HG02623 (cell line): ENCODE measurements at regions not wholly inside any gene's neighbourhood (a gene's known extent, or its start where the extent isn't known, plus 50 kb on each side); places are given as distances from the start of the nearest gene placed in this dataset.

Experiments used
- ATAC-seq: cut with Tn5 transposase; IDR thresholded peaks from one replicate; pipeline ENCODE4 v1.9.1; 2021; ENCODE audit warnings: moderate library complexity; ENCODE audit not compliant: unreplicated experiment

DNA sequence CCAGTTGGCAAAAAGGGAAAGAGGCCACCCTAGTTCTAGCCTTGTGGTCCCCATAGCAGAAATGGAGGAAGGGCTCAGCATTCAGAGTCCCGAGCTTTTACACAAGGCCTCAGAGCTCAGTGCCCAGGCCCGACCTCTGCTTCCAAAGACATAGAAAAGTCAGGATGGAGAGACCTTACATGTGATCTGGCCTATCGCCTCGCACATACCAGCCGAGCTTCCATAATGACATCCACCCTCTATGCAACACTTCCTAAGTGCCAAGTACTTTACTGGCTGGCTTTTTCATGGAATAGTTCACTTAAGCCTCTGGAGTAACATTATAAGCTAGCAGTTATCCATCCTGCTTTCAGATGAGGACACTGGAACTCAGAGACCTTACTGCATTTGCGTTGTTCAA, 275.9 kb downstream of the FAM43A start:
- ATAC-seq = no peak

DNA sequence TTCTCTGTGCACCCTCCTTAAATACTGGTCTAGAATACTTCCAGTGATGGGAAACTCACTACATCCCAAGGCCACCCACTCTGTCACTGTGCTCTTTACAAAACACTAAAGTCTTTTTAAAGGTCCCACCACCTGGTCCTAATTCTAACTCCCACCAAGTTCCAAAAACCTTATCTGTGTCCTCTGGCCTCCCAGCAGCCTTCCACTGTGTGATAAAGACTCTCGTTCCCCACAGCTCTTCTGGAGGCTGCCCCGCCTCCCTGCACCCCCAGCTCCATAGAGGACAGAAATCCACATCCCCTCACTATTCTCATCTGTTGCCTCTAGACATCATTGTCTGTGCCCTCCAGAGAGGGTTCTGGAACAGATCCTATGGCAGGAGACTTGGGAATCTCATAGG, 276.4 kb downstream of the FAM43A start:
- ATAC-seq = no peak

DNA sequence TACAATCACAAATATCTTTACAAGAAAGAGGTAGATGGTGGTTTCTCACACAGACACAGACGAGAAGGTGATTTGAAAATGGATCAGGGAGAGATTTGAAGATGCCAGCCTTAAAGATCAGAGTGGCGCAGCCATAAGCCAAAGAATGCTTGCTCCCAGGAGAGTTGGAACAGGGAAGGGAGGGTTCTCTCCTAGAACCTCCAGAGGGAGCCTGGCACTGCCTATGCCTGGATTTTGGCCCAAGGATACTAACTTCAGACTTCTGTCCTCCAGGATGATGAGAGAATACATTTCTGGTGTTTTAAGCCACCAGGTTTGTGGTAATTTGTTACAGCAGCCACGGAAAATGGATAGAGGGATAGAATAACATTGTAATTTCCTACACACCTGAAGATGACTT, 279.1 kb downstream of the FAM43A start:
- no peak for ATAC-seq

DNA sequence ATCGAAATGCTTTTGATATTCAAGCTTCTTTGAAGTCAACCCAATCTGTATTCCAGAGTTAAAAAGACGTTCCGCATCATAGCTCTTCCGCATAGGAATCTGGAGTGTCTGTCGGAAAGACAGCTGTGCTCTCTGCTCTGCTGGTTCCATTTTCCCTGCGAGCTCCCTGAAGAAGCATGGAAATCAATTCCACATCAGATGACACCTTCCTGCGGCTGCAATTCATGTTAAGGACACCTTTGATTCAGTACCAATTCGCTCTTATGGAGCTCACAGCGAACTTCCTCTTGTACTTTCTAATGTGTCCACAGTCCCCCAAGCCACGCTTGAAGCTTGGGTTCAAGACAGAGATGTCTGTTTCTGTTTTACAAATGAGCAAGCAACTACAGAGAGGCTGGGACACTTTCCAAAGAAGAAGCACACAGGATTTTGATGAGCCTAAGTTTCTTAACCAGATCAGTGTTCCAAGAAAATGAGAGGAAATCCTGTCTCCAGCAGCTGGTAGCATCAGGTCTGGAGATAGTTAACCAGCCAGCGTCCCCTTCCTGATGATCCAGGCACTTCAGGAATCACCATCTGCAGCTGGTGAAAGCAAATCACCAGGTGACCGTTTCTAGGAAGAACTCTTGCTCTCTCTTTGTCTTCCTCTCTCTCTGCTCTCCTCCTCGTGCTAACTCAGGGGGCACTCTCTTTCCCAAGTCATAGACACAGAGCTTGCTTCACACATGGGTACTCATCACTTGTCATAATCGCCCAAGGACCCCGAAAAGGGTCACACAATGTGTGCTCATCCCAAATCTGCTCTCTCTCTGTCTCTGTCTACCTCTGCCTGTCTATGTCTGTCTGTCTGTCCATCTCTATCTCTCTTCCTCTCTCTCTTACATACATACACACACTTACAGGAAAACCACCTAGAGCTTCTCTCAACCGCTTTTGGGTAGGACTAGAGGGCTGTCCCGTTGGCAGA, 281.8 kb downstream of the FAM43A start:
- ATAC-seq = no peak

DNA sequence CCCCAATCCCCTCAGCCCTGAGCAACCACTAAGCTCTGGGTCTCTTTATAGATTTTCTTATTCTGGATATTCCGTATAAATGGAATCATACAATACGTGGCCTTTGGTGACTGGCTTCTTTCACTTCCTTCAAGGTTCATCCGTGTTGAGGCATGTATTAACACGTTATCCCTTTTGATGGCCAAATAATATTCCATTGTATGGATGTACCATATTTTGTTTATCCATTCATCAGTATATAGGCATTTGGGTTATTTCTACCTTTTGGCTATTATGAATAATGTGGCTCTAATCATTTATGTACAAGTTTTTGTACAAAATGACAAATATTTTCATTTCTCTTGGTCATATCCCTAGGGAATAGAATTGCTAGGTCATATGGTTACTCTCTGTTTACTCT, 284.4 kb downstream of the FAM43A start:
- no peak for ATAC-seq

DNA sequence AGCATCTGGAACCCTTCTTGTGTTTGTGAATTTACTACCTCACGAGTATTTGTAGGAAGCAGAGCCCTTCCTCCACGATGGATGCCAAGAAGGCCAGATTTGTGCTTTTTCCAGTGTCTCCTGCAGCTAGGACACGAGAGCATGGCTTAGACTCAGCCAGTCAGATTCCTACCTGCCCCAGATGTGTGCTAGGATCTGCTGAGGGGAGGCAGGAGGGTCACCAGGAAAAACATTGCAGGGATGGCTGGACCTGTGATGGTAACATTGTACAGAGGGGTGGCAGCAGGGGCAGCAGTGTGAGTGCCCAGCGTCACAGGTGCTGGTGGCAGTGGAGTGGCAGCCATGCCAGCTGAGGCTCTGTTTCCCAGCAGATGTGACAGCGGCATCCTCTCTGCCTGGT, 285.3 kb downstream of the FAM43A start:
- ATAC-seq = no peak

DNA sequence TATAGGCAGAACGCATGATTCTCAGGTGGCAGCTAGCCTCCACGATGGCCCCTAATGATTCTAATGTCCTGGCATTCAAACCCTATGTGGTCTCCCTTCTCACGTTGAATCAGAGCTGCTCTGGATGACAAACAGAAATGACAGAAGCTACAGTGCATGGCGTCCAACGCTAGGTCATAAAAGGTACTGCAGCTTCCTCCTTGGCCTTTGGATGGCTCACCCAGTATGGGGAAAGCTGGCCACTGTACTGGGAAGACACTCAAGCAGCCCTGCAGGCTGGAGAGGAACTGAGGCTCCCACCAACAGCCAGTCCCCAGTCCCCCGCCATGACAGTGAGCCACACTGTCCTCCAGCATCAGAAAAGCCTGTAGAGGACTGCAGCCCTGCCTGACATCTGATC, 286.3 kb downstream of the FAM43A start:
- no peak for ATAC-seq

DNA sequence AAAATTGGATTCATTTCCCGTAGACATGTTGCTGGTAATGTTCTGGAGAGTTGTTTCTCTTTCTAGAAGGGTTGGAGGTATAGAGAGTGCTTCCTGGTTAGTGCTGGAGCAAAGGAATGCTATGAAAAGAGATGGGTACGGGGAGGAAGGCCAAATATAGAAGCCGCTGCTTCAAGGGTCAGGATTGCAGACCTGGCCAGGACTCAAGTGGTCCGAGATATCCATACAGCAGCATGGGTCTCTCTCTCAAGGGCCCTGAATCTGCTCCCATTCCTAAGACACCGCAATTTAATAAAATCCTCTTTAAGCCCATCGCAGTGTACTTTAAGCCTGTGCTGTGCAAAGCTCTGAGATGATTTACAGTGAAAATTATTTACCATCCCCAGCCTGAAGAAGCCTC, 287.0 kb downstream of the FAM43A start:
- ATAC-seq = no peak

DNA sequence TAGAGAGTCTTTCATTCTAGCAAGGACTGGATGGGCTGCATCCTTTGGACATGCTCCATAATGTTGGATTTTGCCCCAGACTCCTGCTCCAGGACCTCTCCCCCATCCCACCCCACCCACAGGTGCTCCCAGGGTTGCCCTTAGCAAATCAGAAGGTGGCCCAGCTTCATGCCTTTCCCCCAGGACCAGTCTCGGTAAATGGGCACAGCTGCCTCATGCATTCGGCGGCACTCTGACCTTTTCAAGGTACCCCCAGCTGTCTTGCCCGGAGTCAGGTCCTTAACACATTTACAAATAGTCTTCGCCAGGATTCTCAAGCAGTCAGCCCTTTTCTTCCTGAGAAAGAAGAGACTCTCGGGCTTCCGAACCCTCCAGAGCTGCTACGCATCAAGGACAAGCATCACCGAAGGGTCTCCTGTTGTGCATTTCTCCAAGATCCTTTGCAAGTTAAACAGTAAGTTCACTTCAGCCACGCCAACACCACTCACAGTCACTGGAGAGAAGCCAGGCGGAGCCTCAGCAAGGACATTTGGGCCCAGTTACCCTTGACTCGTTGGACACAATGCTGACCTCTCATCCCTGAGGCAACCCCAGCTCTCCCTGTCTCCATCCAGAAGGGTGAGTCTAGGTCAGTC, 287.8 kb downstream of the FAM43A start:
- ATAC-seq = no peak

DNA sequence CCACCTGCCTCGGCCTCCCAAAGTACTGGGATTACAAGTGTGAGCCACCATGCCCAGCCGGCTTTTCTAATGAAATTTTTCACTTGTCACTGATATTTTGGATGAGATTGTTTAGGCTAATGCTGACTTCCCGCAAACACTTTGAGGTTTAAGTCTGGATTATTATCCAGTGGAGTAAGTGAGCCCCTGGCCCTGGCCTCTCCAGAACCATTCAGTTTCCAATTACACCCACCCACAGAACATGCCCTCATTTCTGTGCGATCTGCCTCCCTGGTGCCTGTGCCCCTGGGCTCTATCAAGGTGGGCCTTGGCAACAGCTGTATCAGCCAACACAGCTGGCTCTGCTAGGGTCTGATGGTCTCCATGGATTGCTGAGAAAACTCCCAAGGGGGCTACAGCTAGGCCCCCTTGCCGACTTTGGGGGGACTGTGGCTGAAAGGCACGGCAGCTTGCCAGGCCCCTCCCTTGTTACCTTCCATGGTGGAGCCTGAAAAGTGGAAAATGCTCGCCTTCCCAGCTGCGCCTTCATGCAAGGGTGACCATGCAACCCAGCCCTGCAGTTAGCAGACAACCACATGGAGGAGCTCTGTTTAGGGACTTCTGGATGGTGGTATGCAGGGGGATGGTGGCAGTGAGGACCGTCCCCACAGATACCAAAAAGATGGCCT, 288.9 kb downstream of the FAM43A start:
- ATAC-seq = no peak

DNA sequence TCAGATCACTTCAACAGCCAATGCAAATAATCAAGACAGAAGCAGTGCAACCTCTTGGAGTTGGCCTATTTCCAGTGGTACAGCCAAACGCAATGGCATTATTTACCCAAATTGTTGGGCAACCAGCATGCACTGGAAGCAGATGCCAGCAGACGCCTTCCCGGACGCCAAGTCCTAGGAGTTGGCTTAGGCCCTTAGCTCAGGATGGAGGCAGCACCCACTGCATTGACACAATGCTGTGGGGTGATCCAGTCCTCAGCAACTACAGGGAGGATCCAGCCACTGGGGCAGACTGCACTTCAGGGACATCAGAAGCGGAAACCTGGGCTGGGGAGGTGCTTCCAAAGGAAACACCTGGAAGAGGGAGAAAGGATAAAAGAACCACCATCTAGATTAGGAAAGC, 290.4 kb downstream of the FAM43A start:
- ATAC-seq = no peak

DNA sequence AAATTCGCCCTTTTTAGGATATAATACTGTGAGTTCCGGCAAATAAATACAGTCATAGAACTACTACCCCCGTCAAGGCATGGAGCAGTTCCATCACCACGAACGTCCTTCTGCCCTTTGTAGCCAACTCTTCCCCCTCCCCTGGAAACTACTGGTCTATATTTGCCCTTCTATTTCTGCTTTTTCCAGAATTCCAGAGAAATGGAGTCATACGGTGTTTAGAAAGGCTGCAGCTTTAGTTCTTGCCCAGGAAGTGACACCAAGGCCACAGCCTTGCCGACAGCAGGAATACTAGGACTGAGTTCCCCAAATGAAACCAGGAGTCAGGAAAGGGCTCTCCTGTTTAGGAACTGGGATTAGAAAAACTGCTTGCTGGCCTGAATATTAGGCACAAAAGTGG, 291.2 kb downstream of the FAM43A start:
- ATAC-seq = no peak

DNA sequence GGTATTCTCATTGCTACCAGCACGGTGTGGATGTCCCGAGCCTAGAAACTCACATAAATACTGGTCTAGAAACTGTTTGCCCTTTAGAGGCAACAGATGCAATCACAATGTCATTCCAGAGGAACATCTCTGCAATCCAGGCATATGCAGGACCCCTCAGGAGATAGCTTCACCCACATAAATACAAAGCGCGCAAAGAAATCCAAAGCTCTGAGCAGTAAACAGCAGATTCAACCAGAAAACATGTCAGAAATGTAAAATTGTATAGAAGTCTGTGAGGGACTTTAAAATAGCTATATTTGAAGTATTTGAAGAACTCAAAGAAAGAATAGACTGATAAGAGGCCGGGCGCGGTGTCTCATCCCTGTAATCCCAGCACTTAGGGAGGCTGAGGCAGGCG, 291.7 kb downstream of the FAM43A start:
- ATAC-seq = no peak

DNA sequence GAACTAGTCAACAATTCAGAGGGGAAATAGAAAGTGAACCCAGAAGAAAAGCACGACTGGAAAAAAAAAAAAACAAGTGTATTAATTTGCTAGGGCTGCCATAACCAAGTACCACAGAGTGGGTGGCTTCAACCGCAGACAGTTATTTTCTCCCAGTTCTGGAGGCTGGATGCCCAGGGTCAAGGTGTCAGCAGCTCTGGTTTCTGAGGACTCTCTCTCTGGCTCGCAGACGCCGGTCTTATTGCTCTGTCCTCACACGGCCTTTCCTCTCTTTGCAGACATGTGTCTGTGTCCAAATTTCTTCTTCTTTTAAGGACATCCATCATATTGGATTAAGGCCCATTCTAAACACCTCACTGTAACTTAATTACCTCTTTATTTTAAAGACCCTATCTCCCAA, 291.8 kb downstream of the XXYLT1 start:
- no peak for ATAC-seq

DNA sequence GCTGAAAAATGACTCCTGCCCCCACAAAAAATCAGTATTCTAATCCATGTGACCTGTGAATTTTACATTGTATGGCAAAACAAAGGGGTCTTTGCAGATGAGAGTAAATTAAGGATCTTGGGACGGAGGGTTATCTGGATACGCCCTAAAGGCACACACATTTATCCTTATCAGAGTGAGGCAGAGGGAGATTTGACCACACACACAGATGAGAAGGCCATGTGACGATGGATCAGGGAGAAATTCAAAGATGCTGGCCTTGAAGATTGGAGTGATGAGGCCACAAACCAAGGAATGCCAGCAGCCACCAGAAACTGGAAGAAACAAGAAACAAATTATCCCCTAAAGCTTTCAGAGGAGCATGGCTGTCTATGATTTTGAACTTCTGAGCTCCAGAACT, 288.5 kb downstream of the XXYLT1 start:
- no peak for ATAC-seq

DNA sequence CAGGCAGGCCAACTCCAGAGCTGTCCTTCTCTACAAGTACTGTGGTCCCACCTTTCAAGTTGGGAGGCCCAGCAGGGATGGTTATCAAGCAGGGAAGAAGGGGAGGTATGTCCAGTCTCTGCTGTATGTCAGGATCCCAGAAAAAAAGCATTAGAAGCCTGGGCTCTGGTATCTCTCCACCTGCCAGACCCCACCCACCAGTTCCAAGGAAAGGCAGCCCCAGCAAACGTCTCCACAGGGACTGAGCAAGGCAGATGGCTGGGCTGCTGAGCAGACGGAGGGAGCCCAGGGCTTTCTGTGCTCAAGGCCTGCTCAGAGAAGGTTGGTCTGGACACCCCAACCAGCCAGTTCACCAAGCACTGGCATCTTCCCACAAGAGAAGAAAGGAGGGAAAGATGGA, 287.8 kb downstream of the XXYLT1 start:
- no peak for ATAC-seq

DNA sequence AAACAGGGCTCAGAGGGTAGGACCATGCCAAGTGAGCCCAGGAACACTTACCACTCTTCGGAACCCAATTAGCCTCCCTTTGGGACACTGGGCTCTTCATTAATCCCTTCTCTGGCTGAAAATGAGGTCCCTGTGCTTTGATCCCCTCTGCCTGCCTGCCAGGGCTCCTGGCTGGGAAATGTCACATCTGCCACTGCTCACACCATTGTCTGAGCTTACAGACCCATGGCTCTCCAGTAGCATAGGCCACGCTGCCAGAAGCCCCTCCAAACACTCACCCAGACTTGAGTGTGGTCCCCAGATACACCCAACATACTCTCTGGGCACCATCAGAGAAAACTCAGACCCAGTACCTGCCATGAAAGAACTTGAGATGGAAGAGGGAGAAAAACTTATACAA, 287.3 kb downstream of the XXYLT1 start:
- no peak for ATAC-seq

DNA sequence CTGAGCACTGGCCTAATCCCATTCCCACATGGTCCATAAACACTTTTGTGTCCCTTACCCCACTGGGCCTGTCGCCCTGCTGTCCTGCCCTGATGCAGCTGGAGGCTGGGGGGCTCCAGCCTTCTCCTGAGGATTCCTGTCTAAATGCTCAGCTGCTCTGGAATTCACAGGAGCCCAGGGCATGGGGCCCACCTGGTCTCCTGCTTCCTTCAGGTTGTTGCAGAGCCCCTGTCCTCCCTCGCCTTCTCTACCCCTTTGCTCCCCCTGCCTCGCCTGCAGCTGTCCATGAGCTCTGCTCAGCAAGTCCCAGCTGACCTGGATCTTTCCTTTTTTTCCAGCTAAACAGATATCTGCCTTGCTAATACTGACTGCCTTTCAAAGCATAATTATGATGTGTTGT, 286.9 kb downstream of the XXYLT1 start:
- no peak for ATAC-seq

DNA sequence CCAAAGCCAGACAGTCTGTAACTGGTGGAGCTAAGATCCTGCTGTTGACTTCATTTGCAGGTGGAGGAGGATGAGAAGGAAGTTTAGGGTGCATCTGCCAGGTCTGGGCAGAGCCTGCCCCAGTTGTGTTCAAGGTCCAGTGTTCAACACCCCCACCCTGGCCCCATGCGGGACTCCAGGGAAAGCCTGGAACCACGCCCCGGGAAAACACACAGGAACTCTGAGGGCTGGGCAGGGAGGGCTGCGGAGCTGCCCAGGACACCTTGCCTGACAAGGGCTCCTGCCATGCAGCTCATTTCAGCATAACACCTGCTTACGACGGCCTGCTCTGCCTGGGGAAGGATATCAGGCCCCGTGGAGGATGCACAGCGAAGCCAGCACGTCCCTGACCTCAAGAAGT, 286.3 kb downstream of the XXYLT1 start:
- no peak for ATAC-seq

DNA sequence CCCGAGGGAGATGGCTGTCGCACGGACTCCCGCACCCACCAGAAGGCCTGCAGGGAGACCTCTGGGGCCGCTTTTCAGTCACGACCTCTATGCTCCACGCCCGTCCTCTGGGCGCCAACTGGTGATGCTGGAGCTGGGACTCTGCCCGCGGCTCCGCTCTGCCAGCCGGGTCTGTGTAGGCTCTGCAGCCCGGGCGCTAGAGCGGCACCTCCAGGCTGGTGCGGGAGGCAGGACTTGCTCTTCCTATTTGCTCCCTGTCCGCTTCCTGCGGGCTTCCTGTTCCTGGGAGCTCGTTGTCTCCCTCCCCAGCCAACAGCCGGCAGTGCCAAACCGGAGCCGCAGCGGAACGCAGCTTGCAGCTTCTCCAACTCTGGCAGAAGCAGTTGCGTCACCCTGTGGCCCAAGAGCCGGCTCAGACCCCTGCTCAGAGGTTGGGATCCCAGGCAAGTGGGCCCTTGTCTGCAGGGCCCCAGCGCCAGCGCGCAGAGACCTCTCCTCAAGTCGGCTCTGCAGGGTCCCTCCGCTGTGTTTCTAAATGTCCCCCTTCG, 285.9 kb downstream of the XXYLT1 start:
- ATAC-seq = no peak

DNA sequence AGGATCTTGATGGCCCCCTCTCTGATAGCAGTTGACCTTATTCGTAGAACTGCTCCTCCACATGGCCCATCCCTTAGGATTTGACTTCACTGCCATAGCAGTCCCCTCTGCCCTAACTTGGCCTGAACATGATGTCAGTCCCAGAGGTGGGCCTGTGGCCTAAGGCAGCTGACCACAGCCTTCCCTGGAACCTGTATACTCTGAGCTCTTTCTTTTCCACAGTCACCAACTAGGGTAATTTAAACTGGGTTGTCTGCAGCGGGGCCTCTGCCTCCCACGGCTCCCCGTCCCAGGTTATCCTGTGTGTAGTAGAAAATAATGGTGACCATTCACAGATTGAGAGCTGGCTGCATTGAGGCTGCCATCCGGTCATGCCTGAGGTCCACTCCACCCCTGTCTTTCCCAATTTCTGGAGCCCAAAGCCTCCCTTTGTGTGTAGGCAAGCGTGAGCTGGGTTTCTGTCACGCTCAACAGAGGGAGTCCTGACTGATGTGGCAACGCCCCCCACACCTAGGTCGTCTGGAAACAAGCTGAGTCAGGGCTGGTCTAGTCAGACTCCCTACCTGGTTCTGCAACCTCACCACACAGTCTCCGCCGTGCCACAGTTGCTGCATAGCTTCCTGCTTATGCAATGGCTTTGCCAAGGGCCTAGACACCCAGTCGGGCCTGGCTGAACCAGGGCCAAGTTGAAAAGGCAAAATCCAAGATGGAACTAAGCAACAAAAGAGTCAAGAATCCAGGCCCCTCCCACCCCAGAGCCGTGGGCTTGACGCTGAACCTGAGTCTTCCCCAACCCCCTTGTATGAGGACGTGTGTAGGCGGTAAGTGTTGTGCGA, 284.5 kb downstream of the XXYLT1 start:
- ATAC-seq = no peak
